ENCODE measurements at regions not wholly inside any gene's neighbourhood (a gene's known extent, or its start where the extent isn't known, plus 50 kb on each side); places are given as distances from the start of the nearest gene placed in this dataset.

- Histone ChIP-seq H3K9ac (ENCODE audit: low read length) (no peak overlapping the region), H3K4me1 (ENCODE audit: insufficient read depth, low read length) (no peaks in the 10 kb centered on the region), H3K27ac (ENCODE audit: low read length) (no peak overlapping the region), H3F3A (ENCODE audit: low read length, unreplicated experiment) (no peaks in the 10 kb centered on the region), H3K79me2 (ENCODE audit: low read length) (no peaks in the 10 kb centered on the region), H3K36me3 (ENCODE audit: low read depth, low read length) (no peaks in the 10 kb centered on the region), H3K9me3 (ENCODE audit: low read length) (no peaks in the 10 kb centered on the region), H3K27me3 (ENCODE audit: low read length) (no peaks in the 10 kb centered on the region), H2AFZ (ENCODE audit: low read length) (no peak overlapping the region), H3K4me2 (ENCODE audit: low read length) (no peak overlapping the region), H4K20me1 (ENCODE audit: low read length) (no peaks in the 10 kb centered on the region), H3K4me3 (ENCODE audit: low read length) (no peak overlapping the region), H3K9me2 (replicated peaks; ENCODE audit: low read length) (no peaks in the 10 kb centered on the region)
- ChIA-PET CTCF (no interaction called here), POLR2A (ENCODE audit: unreplicated experiment) (no interaction called here)
- DNase-seq, result no peak
- intact Hi-C loops (cut with micrococcal nuclease), result no loop called here
- no peak for ATAC-seq
- no peak for TF ChIP-seq EZH2phosphoT487 (IDR thresholded peaks at IDR 0.05; ENCODE audit: borderline replicate concordance, low read length)
- TF ChIP-seq, protein P1, sequence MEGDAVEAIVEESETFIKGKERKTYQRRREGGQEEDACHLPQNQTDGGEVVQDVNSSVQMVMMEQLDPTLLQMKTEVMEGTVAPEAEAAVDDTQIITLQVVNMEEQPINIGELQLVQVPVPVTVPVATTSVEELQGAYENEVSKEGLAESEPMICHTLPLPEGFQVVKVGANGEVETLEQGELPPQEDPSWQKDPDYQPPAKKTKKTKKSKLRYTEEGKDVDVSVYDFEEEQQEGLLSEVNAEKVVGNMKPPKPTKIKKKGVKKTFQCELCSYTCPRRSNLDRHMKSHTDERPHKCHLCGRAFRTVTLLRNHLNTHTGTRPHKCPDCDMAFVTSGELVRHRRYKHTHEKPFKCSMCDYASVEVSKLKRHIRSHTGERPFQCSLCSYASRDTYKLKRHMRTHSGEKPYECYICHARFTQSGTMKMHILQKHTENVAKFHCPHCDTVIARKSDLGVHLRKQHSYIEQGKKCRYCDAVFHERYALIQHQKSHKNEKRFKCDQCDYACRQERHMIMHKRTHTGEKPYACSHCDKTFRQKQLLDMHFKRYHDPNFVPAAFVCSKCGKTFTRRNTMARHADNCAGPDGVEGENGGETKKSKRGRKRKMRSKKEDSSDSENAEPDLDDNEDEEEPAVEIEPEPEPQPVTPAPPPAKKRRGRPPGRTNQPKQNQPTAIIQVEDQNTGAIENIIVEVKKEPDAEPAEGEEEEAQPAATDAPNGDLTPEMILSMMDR (conservative IDR thresholded peaks at IDR 0.05; ENCODE audit: low read depth, low read length), result no peak
- no peak for TF ChIP-seq EZH2 (IDR thresholded peaks at IDR 0.05; ENCODE audit: low read length, unreplicated experiment)
- no TSS peak for BruUV-seq (replicated peaks)
These were observed 314.9 kb downstream of the MZT1 start for GRCh38 chr13:72412481-72412880.

DNA sequence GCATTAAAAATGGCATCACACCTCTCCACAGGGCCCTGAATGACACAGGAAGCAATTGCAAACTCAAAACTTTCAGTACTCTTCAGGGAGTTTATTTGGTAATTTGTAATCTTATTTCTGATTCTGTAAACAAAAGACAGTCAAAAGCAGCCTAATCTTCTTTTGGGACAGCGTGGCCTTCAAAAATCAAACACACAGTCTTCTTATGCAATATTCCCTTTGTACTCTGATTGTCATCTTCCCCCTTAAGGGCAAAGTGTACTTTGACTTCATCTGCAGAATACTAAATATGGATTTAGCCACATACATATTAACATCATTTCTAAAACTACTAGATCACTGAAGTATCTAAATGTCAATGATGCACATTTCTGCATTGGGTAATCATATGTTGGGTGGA lies 322.0 kb downstream of the MZT1 start:
- no peak overlapping the region for H3K9ac ChIP-seq (ENCODE audit: low read length)
- BruUV-seq (replicated peaks), result no TSS peak
- TF ChIP-seq EZH2phosphoT487 (IDR thresholded peaks at IDR 0.05; ENCODE audit: borderline replicate concordance, low read length), result no peak
- TF ChIP-seq, protein P1 (conservative IDR thresholded peaks at IDR 0.05; ENCODE audit: low read depth, low read length), result no peak
- TF ChIP-seq EZH2 (IDR thresholded peaks at IDR 0.05; ENCODE audit: low read length, unreplicated experiment), result no peak
- no peak overlapping the region for H3K27ac ChIP-seq (ENCODE audit: low read length)
- ChIA-PET CTCF (no interaction called here), POLR2A (ENCODE audit: unreplicated experiment) (no interaction called here)
- H3K79me2 ChIP-seq (ENCODE audit: low read length), result no peaks in the 10 kb centered on the region
- no peaks in the 10 kb centered on the region for H3K4me1 ChIP-seq (ENCODE audit: insufficient read depth, low read length)
- no peak for ATAC-seq
- no peaks in the 10 kb centered on the region for H3F3A ChIP-seq (ENCODE audit: low read length, unreplicated experiment)
- H3K36me3 ChIP-seq (ENCODE audit: low read depth, low read length), result no peaks in the 10 kb centered on the region
- H3K9me3 ChIP-seq (ENCODE audit: low read length), result no peaks in the 10 kb centered on the region
- H2AFZ ChIP-seq (ENCODE audit: low read length), result no peak overlapping the region
- intact Hi-C loops (cut with micrococcal nuclease), result no loop called here
- no peaks in the 10 kb centered on the region for H4K20me1 ChIP-seq (ENCODE audit: low read length)
- no peak for DNase-seq
- no peak overlapping the region for H3K4me2 ChIP-seq (ENCODE audit: low read length)
- no peaks in the 10 kb centered on the region for H3K27me3 ChIP-seq (ENCODE audit: low read length)
- H3K4me3 ChIP-seq (ENCODE audit: low read length), result no peak overlapping the region
- no peaks in the 10 kb centered on the region for H3K9me2 ChIP-seq (replicated peaks; ENCODE audit: low read length)

DNA sequence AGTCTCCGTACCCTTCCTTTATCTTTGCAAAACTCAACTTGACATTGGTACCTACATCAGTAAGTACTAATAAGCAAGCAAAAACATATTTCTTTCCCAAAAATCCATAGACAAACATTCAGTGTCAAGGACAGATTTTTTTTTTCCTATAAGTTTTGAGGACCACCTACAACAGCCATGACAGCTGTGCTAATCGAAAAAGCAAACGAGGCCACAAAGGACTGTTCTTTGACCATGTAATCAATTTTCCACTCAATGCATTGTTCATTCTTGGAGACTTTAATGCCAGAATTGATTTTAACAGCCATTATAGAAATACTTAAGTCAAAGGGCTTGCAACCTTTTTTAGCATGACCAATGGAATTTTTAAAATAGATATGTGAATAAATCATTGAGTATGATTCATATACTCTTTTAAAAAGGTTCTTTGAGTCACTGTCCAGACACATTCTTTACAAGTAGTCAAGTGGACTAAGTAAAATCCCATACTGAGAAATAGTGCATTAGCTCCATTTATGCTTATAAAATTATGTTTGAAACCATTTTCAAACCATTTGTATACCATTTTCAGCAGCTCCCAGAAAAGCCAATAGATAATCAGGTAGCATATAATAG lies 323.9 kb downstream of the MZT1 start:
- intact Hi-C loops (cut with micrococcal nuclease), result no loop called here
- Histone ChIP-seq H4K20me1 (ENCODE audit: low read length) (no peaks in the 10 kb centered on the region), H3K36me3 (ENCODE audit: low read depth, low read length) (no peaks in the 10 kb centered on the region), H3F3A (ENCODE audit: low read length, unreplicated experiment) (no peaks in the 10 kb centered on the region), H3K4me1 (ENCODE audit: insufficient read depth, low read length) (no peaks in the 10 kb centered on the region), H3K79me2 (ENCODE audit: low read length) (no peaks in the 10 kb centered on the region), H3K9me3 (ENCODE audit: low read length) (no peaks in the 10 kb centered on the region), H3K4me3 (ENCODE audit: low read length) (no peak overlapping the region), H3K27me3 (ENCODE audit: low read length) (no peaks in the 10 kb centered on the region), H3K27ac (ENCODE audit: low read length) (no peak overlapping the region), H3K4me2 (ENCODE audit: low read length) (no peak overlapping the region), H3K9ac (ENCODE audit: low read length) (no peak overlapping the region), H3K9me2 (replicated peaks; ENCODE audit: low read length) (no peaks in the 10 kb centered on the region), H2AFZ (ENCODE audit: low read length) (no peak overlapping the region)
- TF ChIP-seq, protein P1 (conservative IDR thresholded peaks at IDR 0.05; ENCODE audit: low read depth, low read length), result no peak
- no peak for TF ChIP-seq EZH2phosphoT487 (IDR thresholded peaks at IDR 0.05; ENCODE audit: borderline replicate concordance, low read length)
- no peak for TF ChIP-seq EZH2 (IDR thresholded peaks at IDR 0.05; ENCODE audit: low read length, unreplicated experiment)
- DNase-seq (no peak), ATAC-seq (no peak)
- POLR2A ChIA-PET (ENCODE audit: unreplicated experiment), result no interaction called here
- CTCF ChIA-PET, result no interaction called here
- BruUV-seq (replicated peaks), result no TSS peak
